Tibial nerve (tissue), 4 donors: ENCODE measurements at regions not wholly inside any gene's neighbourhood (a gene's known extent, or its start where the extent isn't known, plus 50 kb on each side); places are given as distances from the start of the nearest gene placed in this dataset.
"Not testable (repeated sequence)": the region's sequence is repeated elsewhere in the genome, so short reads cannot be mapped to it uniquely, and the experiment has no call there.

Experiments
- DNase-seq, 2 donors: peaks; one replicate each; pipeline ENCODE4 v3.0.0-alpha.2; 2019; ENCODE audit warnings: low spot score in 2 of 2
- H3K27ac ChIP-seq, 4 donors: fragments of 200-600 bp; sonication (generic) in 3 of 4; one replicate each; pipeline ENCODE4 v1.5.1; 2017 to 2019; ENCODE audit warnings: mild to moderate bottlenecking in 1 of 4
- H3K27me3 ChIP-seq, 2 donors: fragments of 200-600 bp; sonication (generic) in 1 of 2; one replicate each; pipeline versions ENCODE4 v1.5.1 to v1.6.0; 2017 to 2019
- H3K36me3 ChIP-seq, 3 donors: fragments of 200-600 bp; sonication (generic); one replicate each; pipeline ENCODE4 v1.5.1; 2018 to 2019
- H3K4me1 ChIP-seq, 4 donors: fragments of 200-600 bp; sonication (generic) in 3 of 4; one replicate each; pipeline ENCODE4 v1.5.1; 2017 to 2019
- H3K4me3 ChIP-seq, 4 donors: fragments of 200-600 bp; sonication (generic) in 3 of 4; one replicate each; pipeline ENCODE4 v1.5.1; 2017 to 2019; ENCODE audit warnings: mild to moderate bottlenecking in 1 of 4, moderate library complexity in 1 of 4
- H3K9me3 ChIP-seq, 4 donors: fragments of 200-600 bp; sonication (generic) in 3 of 4; one replicate each; pipeline ENCODE4 v1.5.1; 2017 to 2019
- CTCF ChIP-seq, 5 experiments: fragments of 200-600 bp in 3 of 5; fragments of 450-650 bp in 2 of 5; sonication (generic) in 3 of 5; IDR thresholded peaks; one replicate each; pipeline ENCODE4 v1.5.1; 2016 to 2019; ENCODE audit warnings: antibody characterized with exemption in 5 of 5, mild to moderate bottlenecking in 3 of 5, moderate library complexity in 2 of 5
- EP300 ChIP-seq, 2 donors: sonication (generic); formaldehyde crosslinking; IDR thresholded peaks; one replicate each; pipeline ENCODE4 v1.6.1; 2017; ENCODE audit warnings: antibody characterized with exemption in 2 of 2, mild to moderate bottlenecking in 1 of 2
- POLR2A ChIP-seq, 2 donors: fragments of 450-650 bp; IDR thresholded peaks; one replicate each; pipeline ENCODE4 v1.6.1; 2017; ENCODE audit warnings: antibody characterized with exemption in 2 of 2, mild to moderate bottlenecking in 2 of 2, moderate library complexity in 2 of 2
- WGBS, 2 donors: methylation state at CpG; one replicate each; pipeline ENCODE4 v1.1.5; 2018; 5-methylcytosine and 5-hydroxymethylcytosine counted together

DNA sequence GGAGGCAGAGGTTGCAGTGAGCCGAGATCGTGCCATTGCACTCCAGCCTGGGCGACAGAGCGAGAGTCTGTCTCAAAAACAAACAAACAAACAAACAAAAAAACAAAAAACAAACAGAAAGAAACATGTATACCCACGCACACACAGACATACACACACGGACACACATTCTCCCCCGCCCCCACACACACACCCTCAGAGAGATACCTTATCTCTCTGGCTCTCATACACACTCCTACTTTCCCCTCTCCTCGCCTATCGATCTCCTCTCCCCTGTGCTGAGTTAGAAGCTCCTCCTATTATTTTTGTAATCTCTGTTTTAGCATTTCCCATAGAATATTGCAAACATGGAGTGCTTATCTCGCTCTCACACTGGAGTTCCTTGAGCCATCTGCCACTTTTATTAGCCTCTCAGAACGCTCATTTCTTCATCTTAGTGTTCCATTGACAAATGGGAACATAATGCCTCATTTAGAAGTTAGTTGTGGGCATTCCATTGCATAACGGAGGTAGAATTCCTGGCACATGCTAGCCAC is 144.2 kb upstream of the CITED2 start:
- Histone ChIP-seq H3K36me3 (no peaks in the 10 kb centered on the region), H3K4me1 (no peaks in the 10 kb centered on the region), H3K27me3 (no peaks in the 10 kb centered on the region), H3K4me3 (no peak overlapping the region), H3K9me3 (no peaks in the 10 kb centered on the region), H3K27ac (no peak overlapping the region)
- no peak for TF ChIP-seq EP300 (IDR thresholded peaks at IDR 0.05)
- no peak for TF ChIP-seq POLR2A (IDR thresholded peaks at IDR 0.05)
- no peak for TF ChIP-seq CTCF (IDR thresholded peaks at IDR 0.05)
- 87 to 88% methylated on average over 12 of the region's 12 CpGs for WGBS, 2 donors
- DNase-seq: no peak

- not testable (repeated sequence) for H3K36me3 ChIP-seq, H3K27me3 ChIP-seq, DNase-seq, H3K27ac ChIP-seq, H3K4me1 ChIP-seq, H3K9me3 ChIP-seq, H3K4me3 ChIP-seq
- 89 to 93% methylated on average over 14 of the region's 14 CpGs for WGBS, 2 donors
Observed at GRCh38 chr6:139517998-139518555, 143.6 kb upstream of the CITED2 start.

- no peaks in the 10 kb centered on the region for H3K4me1 ChIP-seq
- no peak for TF ChIP-seq POLR2A (IDR thresholded peaks at IDR 0.05)
- no peak for TF ChIP-seq EP300 (IDR thresholded peaks at IDR 0.05)
- no peak for TF ChIP-seq CTCF (IDR thresholded peaks at IDR 0.05)
- WGBS, 2 donors: 47 to 54% methylated on average over 3 of the region's 3 CpGs
Observed at GRCh38 chr6:139515511-139515910, 141.1 kb upstream of the CITED2 start.

GRCh38 chr6:139514819-139515218 is 140.4 kb upstream of the CITED2 start:
- WGBS, 2 donors: 67 to 76% methylated on average over 3 of the region's 3 CpGs
- H3K4me3 ChIP-seq: no peak overlapping the region
- H3K27me3 ChIP-seq: no peaks in the 10 kb centered on the region
- TF ChIP-seq CTCF (IDR thresholded peaks at IDR 0.05) (no peak), EP300 (IDR thresholded peaks at IDR 0.05) (peak in 1 of 2 donors; percentile 29)
- no peaks in the 10 kb centered on the region for H3K36me3 ChIP-seq
- no peak overlapping the region for H3K27ac ChIP-seq
- no peak for DNase-seq
- H3K4me1 ChIP-seq: no peaks in the 10 kb centered on the region
- H3K9me3 ChIP-seq: no peaks in the 10 kb centered on the region

More at GRCh38 chr6:139515511-139515910, 141.1 kb upstream of the CITED2 start:
- H3K9me3 ChIP-seq: no peaks in the 10 kb centered on the region
- H3K27me3 ChIP-seq: no peaks in the 10 kb centered on the region
- H3K27ac ChIP-seq: no peak overlapping the region
- no peak for DNase-seq
- H3K4me3 ChIP-seq: no peak overlapping the region
- no peaks in the 10 kb centered on the region for H3K36me3 ChIP-seq

- no peak for TF ChIP-seq POLR2A (IDR thresholded peaks at IDR 0.05)
- TF ChIP-seq EP300 (IDR thresholded peaks at IDR 0.05): peak in 1 of 2 donors; percentile 16
- no peaks in the 10 kb centered on the region for H3K27me3 ChIP-seq
- 70 to 76% methylated on average over 9 of the region's 9 CpGs for WGBS, 2 donors
- H3K4me1 ChIP-seq: no peaks in the 10 kb centered on the region
- H3K9me3 ChIP-seq: no peaks in the 10 kb centered on the region
- no peaks in the 10 kb centered on the region for H3K36me3 ChIP-seq
- no peak overlapping the region for H3K4me3 ChIP-seq
- H3K27ac ChIP-seq: peak overlapping the region in 1 of 4 donors; percentile 10
- DNase-seq: no peak
Observed at GRCh38 chr6:139510040-139510790, 135.8 kb upstream of the CITED2 start.

- no peak for TF ChIP-seq EP300 (IDR thresholded peaks at IDR 0.05)
- no peak for TF ChIP-seq CTCF (IDR thresholded peaks at IDR 0.05)
- TF ChIP-seq POLR2A (IDR thresholded peaks at IDR 0.05): no peak
- DNase-seq: no peak
- Histone ChIP-seq H3K27ac (no peak overlapping the region), H3K4me3 (no peak overlapping the region), H3K27me3 (no peaks in the 10 kb centered on the region), H3K4me1 (no peaks in the 10 kb centered on the region), H3K9me3 (no peaks in the 10 kb centered on the region), H3K36me3 (no peaks in the 10 kb centered on the region)
- 94 to 97% methylated on average over 4 of the region's 4 CpGs for WGBS, 2 donors
Observed at GRCh38 chr6:139509167-139509566, 134.7 kb upstream of the CITED2 start.
